ENCODE measurements at regions not wholly inside any gene's neighbourhood (a gene's known extent, or its start where the extent isn't known, plus 50 kb on each side); places are given as distances from the start of the nearest gene placed in this dataset.
A peak's percentile ranks its signal among the peaks of the same experiment; 100 is the strongest.

GRCh38 chr7:38086857-38087256 is 91.2 kb upstream of the STARD3NL start:
- no peak for DNase-seq

- no peak for DNase-seq
These were observed 75.5 kb upstream of the STARD3NL start for GRCh38 chr7:38102507-38102906.

- no peak for DNase-seq
These were observed 72.1 kb upstream of the STARD3NL start for GRCh38 chr7:38105874-38106483.

- DNase-seq = peak; percentile 70
These were observed 70.6 kb upstream of the STARD3NL start for GRCh38 chr7:38107486-38107893.

- DNase-seq = no peak
These were observed 66.0 kb upstream of the STARD3NL start for GRCh38 chr7:38112075-38112474.

- DNase-seq = no peak
These were observed 58.0 kb upstream of the STARD3NL start for GRCh38 chr7:38120076-38120475.

- no peak for DNase-seq
These were observed 55.5 kb upstream of the STARD3NL start for GRCh38 chr7:38122501-38122900.

GRCh38 chr7:38123494-38123893 is 54.6 kb upstream of the STARD3NL start:
- no peak for DNase-seq

- no peak for DNase-seq
These were observed 50.5 kb upstream of the STARD3NL start for GRCh38 chr7:38127216-38128207.

Data from right forelimb (tissue), 1 donor.